Stimulated activated CD8-positive, alpha-beta memory T cell treated with anti-CD3 and anti-CD28 coated beads, Interleukin-15, amount 100 ng/mL, for 48 hours (primary cell): ENCODE measurements at regions not wholly inside any gene's neighbourhood (a gene's known extent, or its start where the extent isn't known, plus 50 kb on each side); places are given as distances from the start of the nearest gene placed in this dataset.

Source experiments
- DNase-seq, 2 donors: peaks; one replicate each; pipeline ENCODE4 v3.0.0-alpha.2; 2020; ENCODE audit warnings: low read depth in 2 of 2

- DNase-seq = no peak
Observed at GRCh38 chr2:128450211-128451024, 131.8 kb upstream of the HS6ST1 start.

- DNase-seq = no peak
Observed at GRCh38 chr2:128451084-128452023, 132.7 kb upstream of the HS6ST1 start.

- DNase-seq = no peak
Observed at GRCh38 chr2:128452024-128452411, 133.3 kb upstream of the HS6ST1 start.

GRCh38 chr2:128452536-128453530, 134.2 kb upstream of the HS6ST1 start:
- DNase-seq = no peak

GRCh38 chr2:128454980-128455720, 136.5 kb upstream of the HS6ST1 start:
- no peak for DNase-seq

- DNase-seq = no peak
Observed at GRCh38 chr2:128455721-128456050, 137.0 kb upstream of the HS6ST1 start.

- DNase-seq = no peak
Observed at GRCh38 chr2:128456281-128456680, 137.6 kb upstream of the HS6ST1 start.

GRCh38 chr2:128457006-128457604, 138.4 kb upstream of the HS6ST1 start:
- DNase-seq = no peak

GRCh38 chr2:128457716-128458115, 139.0 kb upstream of the HS6ST1 start:
- no peak for DNase-seq

- no peak for DNase-seq
Observed at GRCh38 chr2:128458505-128458904, 139.8 kb upstream of the HS6ST1 start.

- no peak for DNase-seq
Observed at GRCh38 chr2:128464456-128464855, 145.8 kb upstream of the HS6ST1 start.

GRCh38 chr2:128465246-128466170, 146.8 kb upstream of the HS6ST1 start:
- DNase-seq = no peak

GRCh38 chr2:128466376-128466775, 147.7 kb upstream of the HS6ST1 start:
- no peak for DNase-seq

- no peak for DNase-seq
Observed at GRCh38 chr2:128466776-128467175, 148.1 kb upstream of the HS6ST1 start.

GRCh38 chr2:128467321-128467969, 148.8 kb upstream of the HS6ST1 start:
- no peak for DNase-seq

GRCh38 chr2:128468186-128468920, 149.7 kb upstream of the HS6ST1 start:
- no peak for DNase-seq

GRCh38 chr2:128469203-128469602, 150.5 kb upstream of the HS6ST1 start:
- no peak for DNase-seq

GRCh38 chr2:128469875-128470274, 151.2 kb upstream of the HS6ST1 start:
- DNase-seq = no peak
